ENCODE measurements at regions not wholly inside any gene's neighbourhood (a gene's known extent, or its start where the extent isn't known, plus 50 kb on each side); places are given as distances from the start of the nearest gene placed in this dataset.

- H2BK12ac ChIP-seq (ENCODE audit: insufficient read length, low read depth, low read length): no peak overlapping the region
- no peaks in the 10 kb centered on the region for H3K79me1 ChIP-seq (ENCODE audit: insufficient read depth, low read depth, low read length, poor library complexity, severe bottlenecking)
- H4K8ac ChIP-seq (replicated peaks; ENCODE audit: insufficient read length, low read depth, low read length): no peak overlapping the region
- H3K9ac ChIP-seq (ENCODE audit: extremely low read depth, insufficient read length, low read length): no peak overlapping the region
- no peaks in the 10 kb centered on the region for H4K20me1 ChIP-seq (ENCODE audit: control insufficient read depth, insufficient read depth, insufficient read length)
- H3K23ac ChIP-seq (ENCODE audit: insufficient read length, low read depth, low read length): no peak overlapping the region
- no peak for TF ChIP-seq CTCF (conservative IDR thresholded peaks at IDR 0.05)
- no peak overlapping the region for H3T11ph ChIP-seq (ENCODE audit: low read length)
- no peak overlapping the region for H2BK20ac ChIP-seq (ENCODE audit: low read depth, low read length, poor library complexity, severe bottlenecking)
- Mint-ChIP-seq H3K9me3 (peaks cover 8 to 9% of the 10 kb centered on the region in 2 experiments), H3K4me3 (no peak overlapping the region), H3K4me1 (peaks cover 49 to 51% of the 10 kb centered on the region in 2 experiments), H3K27me3 (ENCODE audit: low read depth) (peaks cover 1% of the 10 kb centered on the region), H3K36me3 (ENCODE audit: insufficient read depth in 1 of 3, low read depth in 3 of 3) (peaks cover 0 to 15% (median 7%) of the 10 kb centered on the region in 3 experiments; a peak in 6 of 7 replicates), H3K27ac (no peak overlapping the region)
- no peaks in the 10 kb centered on the region for H3K23me2 ChIP-seq (ENCODE audit: insufficient read length, low read depth, low read length, poor library complexity, severe bottlenecking)
- H3K4me1 ChIP-seq (ENCODE audit: insufficient read depth, low read length): peaks cover 4% of the 10 kb centered on the region; the same call in 1 of the 2 replicates
- H2BK15ac ChIP-seq (ENCODE audit: low read depth, low read length): no peak overlapping the region
- no peak overlapping the region for H3K56ac ChIP-seq (ENCODE audit: insufficient read length, low read depth, low read length)
- H4K5ac ChIP-seq (ENCODE audit: insufficient read length, low read depth, low read length): no peak overlapping the region
- no peak overlapping the region for H2BK120ac ChIP-seq (ENCODE audit: low read depth, low read length, poor library complexity, severe bottlenecking)
- WGBS (ENCODE audit: extremely low coverage, insufficient read length, low lambda C conversion rate): no CpG with 5 or more reads among the region's 2 CpGs
- H3K4ac ChIP-seq (ENCODE audit: low read depth, low read length): no peak overlapping the region
- no peak overlapping the region for H4K91ac ChIP-seq (ENCODE audit: insufficient read length, low read depth, low read length)
- H3K9me3 ChIP-seq (ENCODE audit: control insufficient read depth, low read depth, low read length): no peaks in the 10 kb centered on the region
- H3K27ac ChIP-seq (ENCODE audit: insufficient read length, low read depth, low read length): no peak overlapping the region
- no peak overlapping the region for H2AFZ ChIP-seq (ENCODE audit: low read length)
- H3K79me2 ChIP-seq (ENCODE audit: insufficient read depth, low read length): no peaks in the 10 kb centered on the region
- no peak for DNase-seq
- H3K18ac ChIP-seq (ENCODE audit: insufficient read length, low read depth, low read length): no peak overlapping the region
- H3K4me2 ChIP-seq (ENCODE audit: insufficient read depth, insufficient read length, low read length): no peak overlapping the region
- H2AK5ac ChIP-seq (ENCODE audit: insufficient read length, low read length): no peak overlapping the region
- no peaks in the 10 kb centered on the region for H3K27me3 ChIP-seq (ENCODE audit: insufficient read depth, low read length)
- H3K14ac ChIP-seq (ENCODE audit: insufficient read depth, low read length): no peak overlapping the region
- no peak overlapping the region for H2BK5ac ChIP-seq (ENCODE audit: insufficient read length, low read length)
Observed at GRCh38 chr11:134939031-134939430, 527.0 kb upstream of the B3GAT1 start.
